ENCODE measurements at regions not wholly inside any gene's neighbourhood (a gene's known extent, or its start where the extent isn't known, plus 50 kb on each side); places are given as distances from the start of the nearest gene placed in this dataset.

GRCh38 chr9:120259100-120259499, 320.9 kb downstream of the CDK5RAP2 start:
- TF ChIP-seq CTCF (IDR thresholded peaks at IDR 0.05 in 2 of 3, conservative IDR thresholded peaks at IDR 0.05 in 1 of 3; ENCODE audit: borderline replicate concordance in 1 of 3, insufficient read depth in 1 of 3, low read depth in 2 of 3, low read length in 2 of 3) (no peak), JUND (IDR thresholded peaks at IDR 0.05) (no peak), RAD21 (IDR thresholded peaks at IDR 0.05; ENCODE audit: low read depth) (no peak)
- TF ChIP-seq, protein P1, sequence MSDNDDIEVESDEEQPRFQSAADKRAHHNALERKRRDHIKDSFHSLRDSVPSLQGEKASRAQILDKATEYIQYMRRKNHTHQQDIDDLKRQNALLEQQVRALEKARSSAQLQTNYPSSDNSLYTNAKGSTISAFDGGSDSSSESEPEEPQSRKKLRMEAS (IDR thresholded peaks at IDR 0.05): no peak

Data from HCT116 (cell line).